ENCODE measurements at regions not wholly inside any gene's neighbourhood (a gene's known extent, or its start where the extent isn't known, plus 50 kb on each side); places are given as distances from the start of the nearest gene placed in this dataset.

DNA sequence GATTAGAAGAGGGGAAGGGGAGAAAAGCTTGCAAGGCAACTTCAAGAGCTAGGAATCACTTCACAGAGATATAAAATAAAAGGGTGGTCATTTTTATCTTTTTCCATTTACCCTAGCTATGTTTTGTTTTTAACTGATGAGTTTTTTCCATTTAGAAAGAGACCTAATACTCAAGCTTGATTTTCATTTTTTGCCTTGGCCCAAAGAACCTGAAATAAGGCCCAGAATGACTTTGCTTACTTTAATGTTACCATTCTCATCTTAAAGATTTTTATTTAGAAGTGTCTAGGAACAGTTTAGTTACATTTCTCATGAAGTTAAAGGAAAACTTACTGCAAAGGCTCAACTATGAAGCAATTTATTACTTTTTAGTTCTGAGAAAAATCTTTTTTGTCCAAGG is 276.3 kb upstream of the ZSWIM2 start:
- no peak overlapping the region for H3K27ac Mint-ChIP-seq (ENCODE audit: unreplicated experiment)
- no peaks in the 10 kb centered on the region for H3K36me3 Mint-ChIP-seq (ENCODE audit: unreplicated experiment)
- TF ChIP-seq, protein P1, sequence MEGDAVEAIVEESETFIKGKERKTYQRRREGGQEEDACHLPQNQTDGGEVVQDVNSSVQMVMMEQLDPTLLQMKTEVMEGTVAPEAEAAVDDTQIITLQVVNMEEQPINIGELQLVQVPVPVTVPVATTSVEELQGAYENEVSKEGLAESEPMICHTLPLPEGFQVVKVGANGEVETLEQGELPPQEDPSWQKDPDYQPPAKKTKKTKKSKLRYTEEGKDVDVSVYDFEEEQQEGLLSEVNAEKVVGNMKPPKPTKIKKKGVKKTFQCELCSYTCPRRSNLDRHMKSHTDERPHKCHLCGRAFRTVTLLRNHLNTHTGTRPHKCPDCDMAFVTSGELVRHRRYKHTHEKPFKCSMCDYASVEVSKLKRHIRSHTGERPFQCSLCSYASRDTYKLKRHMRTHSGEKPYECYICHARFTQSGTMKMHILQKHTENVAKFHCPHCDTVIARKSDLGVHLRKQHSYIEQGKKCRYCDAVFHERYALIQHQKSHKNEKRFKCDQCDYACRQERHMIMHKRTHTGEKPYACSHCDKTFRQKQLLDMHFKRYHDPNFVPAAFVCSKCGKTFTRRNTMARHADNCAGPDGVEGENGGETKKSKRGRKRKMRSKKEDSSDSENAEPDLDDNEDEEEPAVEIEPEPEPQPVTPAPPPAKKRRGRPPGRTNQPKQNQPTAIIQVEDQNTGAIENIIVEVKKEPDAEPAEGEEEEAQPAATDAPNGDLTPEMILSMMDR (IDR thresholded peaks at IDR 0.05; ENCODE audit: partially characterized antibody, unreplicated experiment), result no peak
- H3K9me3 Mint-ChIP-seq (ENCODE audit: unreplicated experiment), result no peaks in the 10 kb centered on the region
- no peak overlapping the region for H3K4me3 Mint-ChIP-seq (ENCODE audit: unreplicated experiment)
- no peaks in the 10 kb centered on the region for H3K27me3 Mint-ChIP-seq (ENCODE audit: unreplicated experiment)
- no peaks in the 10 kb centered on the region for H3K4me1 Mint-ChIP-seq (ENCODE audit: low read depth, unreplicated experiment)
- DNase-seq, result no peak

DNA sequence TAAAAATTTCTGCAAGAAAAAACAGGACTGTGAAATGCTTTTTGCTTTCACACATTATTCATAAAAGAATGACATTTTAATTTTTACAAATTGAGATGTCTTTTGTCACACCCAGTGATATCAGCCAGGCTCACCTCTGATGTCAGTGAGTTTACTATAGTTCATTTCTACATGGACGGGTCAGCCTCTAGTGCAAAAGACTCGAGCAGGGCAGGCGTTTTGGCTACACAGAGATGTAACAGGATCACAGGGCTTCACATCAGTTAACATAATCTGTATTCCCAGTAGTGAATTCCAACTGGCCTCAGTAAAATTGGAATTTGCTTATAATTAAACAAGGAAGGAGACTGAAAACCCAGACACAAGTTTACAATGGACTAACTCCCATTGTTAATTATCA is 275.6 kb upstream of the ZSWIM2 start:
- H3K36me3 Mint-ChIP-seq (ENCODE audit: unreplicated experiment), result no peaks in the 10 kb centered on the region
- no peak for DNase-seq
- no peaks in the 10 kb centered on the region for H3K27me3 Mint-ChIP-seq (ENCODE audit: unreplicated experiment)
- H3K27ac Mint-ChIP-seq (ENCODE audit: unreplicated experiment), result no peak overlapping the region
- TF ChIP-seq, protein P1 (IDR thresholded peaks at IDR 0.05; ENCODE audit: partially characterized antibody, unreplicated experiment), result no peak
- no peaks in the 10 kb centered on the region for H3K4me1 Mint-ChIP-seq (ENCODE audit: low read depth, unreplicated experiment)
- no peaks in the 10 kb centered on the region for H3K9me3 Mint-ChIP-seq (ENCODE audit: unreplicated experiment)
- no peak overlapping the region for H3K4me3 Mint-ChIP-seq (ENCODE audit: unreplicated experiment)

DNA sequence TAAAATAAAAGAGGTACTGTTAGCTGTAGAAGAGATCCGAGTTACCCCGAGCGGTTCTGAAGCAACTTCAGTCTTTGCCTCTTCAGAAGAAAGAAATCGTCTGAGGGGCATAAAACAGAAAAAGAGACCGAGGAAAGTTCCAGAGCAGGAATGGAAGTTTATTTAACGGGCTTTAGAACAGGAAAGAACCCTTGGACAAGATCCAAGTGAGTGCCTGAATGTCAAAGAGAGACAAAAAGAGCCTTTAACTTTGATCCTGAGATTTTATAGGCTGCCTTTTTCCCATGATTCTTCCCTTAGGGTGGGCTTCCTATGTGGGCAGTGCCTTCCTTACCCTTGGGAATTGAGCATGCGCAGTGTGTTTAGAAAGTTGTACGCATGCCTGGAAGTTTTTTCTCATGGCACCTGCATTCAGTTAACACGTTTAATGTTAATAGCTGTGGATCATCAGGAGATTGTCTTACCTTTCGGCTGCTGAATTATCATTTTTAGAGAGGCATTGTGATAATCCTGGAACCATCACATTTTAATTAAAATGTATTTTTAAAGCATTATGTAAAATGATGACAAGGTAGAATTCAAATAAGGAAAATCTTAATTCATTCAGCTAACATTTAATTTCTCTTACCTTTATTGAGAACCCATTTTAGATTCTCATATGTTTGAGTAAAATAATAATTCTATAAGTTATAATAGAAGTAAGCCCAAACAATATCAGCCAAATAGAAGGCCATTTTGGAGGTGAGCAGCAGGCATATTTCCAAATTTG is 269.5 kb upstream of the ZSWIM2 start:
- Mint-ChIP-seq H3K27me3 (ENCODE audit: unreplicated experiment) (no peaks in the 10 kb centered on the region), H3K9me3 (ENCODE audit: unreplicated experiment) (peaks cover 2% of the 10 kb centered on the region), H3K36me3 (ENCODE audit: unreplicated experiment) (no peaks in the 10 kb centered on the region), H3K4me3 (ENCODE audit: unreplicated experiment) (no peak overlapping the region), H3K4me1 (ENCODE audit: low read depth, unreplicated experiment) (no peaks in the 10 kb centered on the region), H3K27ac (ENCODE audit: unreplicated experiment) (no peak overlapping the region)
- TF ChIP-seq, protein P1 (IDR thresholded peaks at IDR 0.05; ENCODE audit: partially characterized antibody, unreplicated experiment), result no peak
- no peak for DNase-seq

- Mint-ChIP-seq H3K36me3 (ENCODE audit: unreplicated experiment) (no peaks in the 10 kb centered on the region), H3K9me3 (ENCODE audit: unreplicated experiment) (peaks cover 2% of the 10 kb centered on the region), H3K27me3 (ENCODE audit: unreplicated experiment) (no peaks in the 10 kb centered on the region), H3K4me1 (ENCODE audit: low read depth, unreplicated experiment) (no peaks in the 10 kb centered on the region), H3K27ac (ENCODE audit: unreplicated experiment) (no peak overlapping the region), H3K4me3 (ENCODE audit: unreplicated experiment) (no peak overlapping the region)
- DNase-seq, result no peak
- TF ChIP-seq, protein P1 (IDR thresholded peaks at IDR 0.05; ENCODE audit: partially characterized antibody, unreplicated experiment), result no peak
Observed at GRCh38 chr2:187117483-187117882, 268.5 kb upstream of the ZSWIM2 start.

DNA sequence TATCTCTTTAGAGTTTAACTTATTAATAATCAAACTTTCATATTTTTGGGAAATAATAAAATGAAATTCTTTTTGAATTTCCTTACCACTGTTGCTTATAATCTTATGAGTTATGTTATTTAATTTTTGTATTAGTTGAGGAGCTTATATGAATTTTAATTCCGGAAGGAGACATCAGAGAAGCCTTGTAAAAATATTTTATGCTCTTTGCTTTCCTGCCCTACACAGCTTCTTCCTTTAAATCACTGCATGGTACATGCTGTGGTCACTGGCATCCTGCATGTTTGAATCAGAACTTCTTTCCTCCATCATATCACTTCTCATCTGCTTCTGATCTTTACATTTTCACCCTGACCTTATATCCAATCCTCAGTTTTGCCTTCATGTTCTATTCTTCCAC is 266.7 kb upstream of the ZSWIM2 start:
- H3K4me3 Mint-ChIP-seq (ENCODE audit: unreplicated experiment), result no peak overlapping the region
- DNase-seq, result no peak
- no peaks in the 10 kb centered on the region for H3K27me3 Mint-ChIP-seq (ENCODE audit: unreplicated experiment)

More for the DNA sequence above, 266.7 kb upstream of the ZSWIM2 start:
- Mint-ChIP-seq H3K36me3 (ENCODE audit: unreplicated experiment) (no peaks in the 10 kb centered on the region), H3K4me1 (ENCODE audit: low read depth, unreplicated experiment) (no peaks in the 10 kb centered on the region), H3K27ac (ENCODE audit: unreplicated experiment) (no peak overlapping the region), H3K9me3 (ENCODE audit: unreplicated experiment) (peaks cover 2% of the 10 kb centered on the region)
- TF ChIP-seq, protein P1 (IDR thresholded peaks at IDR 0.05; ENCODE audit: partially characterized antibody, unreplicated experiment), result no peak
